ENCODE measurements at regions not wholly inside any gene's neighbourhood (a gene's known extent, or its start where the extent isn't known, plus 50 kb on each side); places are given as distances from the start of the nearest gene placed in this dataset.
"Not testable (repeated sequence)": the region's sequence is repeated elsewhere in the genome, so short reads cannot be mapped to it uniquely, and the experiment has no call there.

DNA sequence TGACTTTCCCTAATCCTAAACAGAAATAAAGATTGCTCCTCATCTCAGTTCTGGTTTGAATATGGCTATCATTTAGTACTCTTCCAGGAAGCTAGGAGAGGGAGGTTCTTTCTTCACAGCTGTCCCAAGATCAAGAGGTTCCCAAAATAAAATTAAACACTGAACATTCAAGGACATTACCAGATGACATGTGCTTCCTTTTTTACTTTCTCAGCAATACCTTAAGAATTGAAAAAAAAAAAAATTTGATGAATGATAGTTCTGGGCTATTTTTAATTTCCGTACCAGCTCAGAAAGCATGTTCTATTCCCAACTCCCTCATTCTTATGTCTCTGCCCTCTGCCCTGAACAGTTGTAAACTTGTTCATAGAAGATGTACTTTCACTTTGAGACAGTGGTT lies 61.7 kb upstream of the MYL1 start:
- DNase-seq (ENCODE audit: low read depth, low spot score) = no peak

DNA sequence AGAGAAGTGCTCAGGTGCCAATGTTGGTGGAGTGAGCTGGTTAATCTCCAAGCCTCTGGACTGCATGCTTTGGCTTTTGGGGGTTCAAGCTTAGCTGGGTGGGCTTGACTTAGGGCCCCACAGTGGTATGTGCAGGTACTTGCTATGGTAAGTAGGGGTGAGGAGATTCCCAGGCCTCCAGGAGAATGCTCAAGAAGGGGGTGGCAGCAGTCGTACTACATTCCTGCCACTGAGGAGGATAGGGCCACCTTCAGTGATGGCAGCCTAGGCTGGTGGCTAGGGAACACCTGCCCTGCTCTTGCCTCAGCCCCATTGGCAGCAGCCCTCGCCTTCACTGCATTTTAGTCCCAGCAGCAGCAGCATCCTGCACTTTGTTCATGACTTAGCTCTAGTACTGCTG lies 55.6 kb upstream of the MYL1 start:
- no peak for DNase-seq (ENCODE audit: low read depth, low spot score)

DNA sequence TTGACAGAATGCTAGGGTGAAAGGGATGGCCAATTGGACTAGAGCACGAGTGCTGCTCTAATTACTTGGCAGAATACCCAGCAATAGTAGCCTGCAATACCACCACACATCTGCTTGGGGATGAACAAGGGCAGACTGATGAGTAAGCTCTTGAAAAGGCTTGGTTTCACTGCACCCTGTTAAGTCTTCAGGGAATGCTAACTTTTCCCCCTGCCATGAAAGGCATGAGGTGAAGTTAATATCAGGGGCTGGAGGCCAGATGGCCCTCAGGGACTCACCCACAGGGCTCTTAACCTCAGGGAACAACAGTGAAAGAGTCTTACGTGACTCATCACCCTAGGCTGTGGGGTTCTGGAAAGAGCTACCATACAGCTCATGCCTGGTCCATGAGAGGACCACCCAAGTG lies 51.7 kb upstream of the MYL1 start:
- peak; percentile 35 for DNase-seq (ENCODE audit: low read depth, low spot score)

DNA sequence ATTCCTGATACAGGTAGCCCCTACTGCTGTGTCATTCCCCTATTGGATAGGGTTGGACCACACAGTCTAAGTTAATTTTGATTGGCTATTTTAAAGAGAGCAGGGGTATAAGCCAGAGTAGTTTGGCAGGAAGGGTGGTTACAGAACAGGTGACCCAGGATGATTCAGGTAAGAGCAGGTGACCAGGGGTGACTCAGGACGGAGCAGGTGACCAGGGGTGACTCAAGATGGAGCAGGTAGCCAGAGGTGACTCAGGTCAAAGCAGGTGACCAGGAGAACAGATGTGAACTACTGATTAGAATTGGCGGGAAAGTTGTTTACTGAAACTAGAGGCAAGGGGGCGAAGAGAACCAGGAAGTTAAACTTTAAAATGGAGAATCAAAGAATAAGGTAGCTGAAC lies 50.5 kb upstream of the MYL1 start:
- not testable (repeated sequence) for DNase-seq (ENCODE audit: low read depth, low spot score)

Measured in astrocyte of the hippocampus (primary cell).